ENCODE measurements at regions not wholly inside any gene's neighbourhood (a gene's known extent, or its start where the extent isn't known, plus 50 kb on each side); places are given as distances from the start of the nearest gene placed in this dataset.
"Not testable (repeated sequence)": the region's sequence is repeated elsewhere in the genome, so short reads cannot be mapped to it uniquely, and the experiment has no call there.

DNA sequence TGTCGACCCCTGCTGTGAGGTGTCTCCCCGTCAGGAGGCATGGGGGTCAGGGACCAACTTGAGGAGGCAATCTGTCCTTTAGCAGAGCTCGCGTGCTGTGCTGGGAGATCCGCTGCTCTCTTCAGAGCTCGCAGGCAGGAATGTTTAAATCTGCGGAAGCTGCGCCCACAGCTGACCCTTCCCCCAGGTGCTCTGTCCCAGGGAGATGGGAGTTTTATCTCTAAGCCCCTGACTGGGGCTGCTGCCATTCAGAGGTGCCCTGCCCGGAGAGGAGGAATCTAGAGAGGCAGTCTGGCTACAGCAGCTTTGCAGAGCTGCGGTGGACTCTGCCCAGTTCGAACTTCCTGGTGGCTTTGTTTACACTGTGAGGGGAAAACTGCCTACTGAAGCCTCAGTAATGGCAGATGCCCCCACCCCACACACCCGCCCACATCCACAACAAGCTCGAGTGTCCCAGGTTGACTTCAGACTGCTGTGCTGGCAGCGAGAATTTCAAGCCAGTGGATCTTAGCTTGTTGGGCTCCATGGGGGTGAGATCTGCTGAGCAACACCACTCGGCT is 133.1 kb downstream of the CENPC start:
- not testable (repeated sequence) for H3K27ac Mint-ChIP-seq; H3K4me3 Mint-ChIP-seq; H3K36me3 Mint-ChIP-seq; H3K27me3 Mint-ChIP-seq; H3K4me1 Mint-ChIP-seq (ENCODE audit: unreplicated experiment); H3K9me3 Mint-ChIP-seq; DNase-seq (ENCODE audit: extremely low spot score, unreplicated experiment)

DNA sequence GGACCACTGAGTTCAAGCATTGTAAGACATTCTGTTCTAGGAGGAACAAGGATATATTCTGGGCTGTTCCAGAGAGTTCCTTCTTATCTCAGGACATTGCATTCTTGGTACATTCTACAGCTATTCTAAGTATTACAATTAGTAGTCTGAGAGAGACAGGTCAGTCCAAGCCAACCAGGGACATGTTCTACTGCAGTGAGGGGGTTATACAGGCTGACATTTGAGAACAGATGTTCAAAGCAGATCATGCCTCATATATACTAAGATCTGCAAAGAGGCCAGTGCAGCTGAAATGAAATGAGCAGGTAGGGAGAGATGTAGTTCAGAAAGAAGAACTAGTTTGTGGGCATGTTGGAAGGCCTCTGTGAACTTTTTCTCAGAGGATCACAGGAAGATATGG is 142.0 kb downstream of the CENPC start:
- TF ChIP-seq, protein P1, sequence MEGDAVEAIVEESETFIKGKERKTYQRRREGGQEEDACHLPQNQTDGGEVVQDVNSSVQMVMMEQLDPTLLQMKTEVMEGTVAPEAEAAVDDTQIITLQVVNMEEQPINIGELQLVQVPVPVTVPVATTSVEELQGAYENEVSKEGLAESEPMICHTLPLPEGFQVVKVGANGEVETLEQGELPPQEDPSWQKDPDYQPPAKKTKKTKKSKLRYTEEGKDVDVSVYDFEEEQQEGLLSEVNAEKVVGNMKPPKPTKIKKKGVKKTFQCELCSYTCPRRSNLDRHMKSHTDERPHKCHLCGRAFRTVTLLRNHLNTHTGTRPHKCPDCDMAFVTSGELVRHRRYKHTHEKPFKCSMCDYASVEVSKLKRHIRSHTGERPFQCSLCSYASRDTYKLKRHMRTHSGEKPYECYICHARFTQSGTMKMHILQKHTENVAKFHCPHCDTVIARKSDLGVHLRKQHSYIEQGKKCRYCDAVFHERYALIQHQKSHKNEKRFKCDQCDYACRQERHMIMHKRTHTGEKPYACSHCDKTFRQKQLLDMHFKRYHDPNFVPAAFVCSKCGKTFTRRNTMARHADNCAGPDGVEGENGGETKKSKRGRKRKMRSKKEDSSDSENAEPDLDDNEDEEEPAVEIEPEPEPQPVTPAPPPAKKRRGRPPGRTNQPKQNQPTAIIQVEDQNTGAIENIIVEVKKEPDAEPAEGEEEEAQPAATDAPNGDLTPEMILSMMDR (conservative IDR thresholded peaks at IDR 0.05) = no peak
- no peak for DNase-seq (ENCODE audit: extremely low spot score, unreplicated experiment)
- Mint-ChIP-seq H3K36me3 (no peaks in the 10 kb centered on the region), H3K27me3 (no peaks in the 10 kb centered on the region), H3K27ac (no peak overlapping the region), H3K4me3 (no peak overlapping the region), H3K9me3 (peaks cover 6% of the 10 kb centered on the region), H3K4me1 (ENCODE audit: unreplicated experiment) (no peaks in the 10 kb centered on the region)

DNA sequence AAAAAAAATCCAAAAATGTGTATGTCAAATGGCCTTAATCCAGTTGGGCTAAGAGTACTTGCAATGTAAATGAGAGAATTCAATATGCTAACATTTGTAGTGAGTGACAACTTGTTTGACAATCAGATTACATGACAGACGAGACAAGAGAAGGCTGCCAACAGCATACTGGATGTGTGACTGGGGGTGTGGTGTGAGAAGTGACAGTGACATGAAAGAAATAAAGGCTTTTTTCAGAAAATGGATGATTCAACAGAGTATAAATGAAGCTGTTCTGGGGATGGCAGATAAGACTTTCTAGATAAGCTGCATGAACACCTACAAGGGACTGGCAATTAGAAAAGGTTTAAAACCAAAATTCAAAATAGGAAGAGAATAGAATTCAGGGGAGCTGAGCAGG is 143.4 kb downstream of the CENPC start:
- Mint-ChIP-seq H3K4me3 (no peak overlapping the region), H3K27ac (no peak overlapping the region), H3K27me3 (no peaks in the 10 kb centered on the region), H3K9me3 (peaks cover 10% of the 10 kb centered on the region), H3K4me1 (ENCODE audit: unreplicated experiment) (no peaks in the 10 kb centered on the region), H3K36me3 (no peaks in the 10 kb centered on the region)
- TF ChIP-seq, protein P1 (conservative IDR thresholded peaks at IDR 0.05) = no peak
- DNase-seq (ENCODE audit: extremely low spot score, unreplicated experiment) = no peak

DNA sequence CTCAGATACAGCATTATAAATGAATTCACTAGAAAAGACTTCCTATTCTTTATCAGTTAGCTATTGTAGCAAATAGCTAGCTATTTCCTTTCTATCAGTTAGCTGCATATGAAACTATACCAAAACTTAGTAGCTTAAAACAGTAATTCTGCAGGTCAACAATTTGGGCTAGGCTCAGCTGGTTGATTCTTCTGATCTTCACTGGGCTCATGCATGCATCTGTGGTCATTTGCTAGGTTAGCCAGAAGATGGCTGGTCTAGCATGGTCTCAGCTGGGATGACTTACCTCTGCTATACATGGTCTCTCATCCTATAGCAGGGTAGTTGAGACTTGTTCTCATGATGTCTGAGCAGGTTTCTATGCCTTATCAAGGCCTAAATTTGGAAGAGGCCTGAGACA is 147.4 kb downstream of the CENPC start:
- DNase-seq (ENCODE audit: extremely low spot score, unreplicated experiment) = no peak
- Mint-ChIP-seq H3K27ac (no peak overlapping the region), H3K4me3 (no peak overlapping the region), H3K27me3 (no peaks in the 10 kb centered on the region), H3K36me3 (no peaks in the 10 kb centered on the region), H3K9me3 (peaks cover 4% of the 10 kb centered on the region), H3K4me1 (ENCODE audit: unreplicated experiment) (no peaks in the 10 kb centered on the region)
- TF ChIP-seq, protein P1 (conservative IDR thresholded peaks at IDR 0.05) = no peak

DNA sequence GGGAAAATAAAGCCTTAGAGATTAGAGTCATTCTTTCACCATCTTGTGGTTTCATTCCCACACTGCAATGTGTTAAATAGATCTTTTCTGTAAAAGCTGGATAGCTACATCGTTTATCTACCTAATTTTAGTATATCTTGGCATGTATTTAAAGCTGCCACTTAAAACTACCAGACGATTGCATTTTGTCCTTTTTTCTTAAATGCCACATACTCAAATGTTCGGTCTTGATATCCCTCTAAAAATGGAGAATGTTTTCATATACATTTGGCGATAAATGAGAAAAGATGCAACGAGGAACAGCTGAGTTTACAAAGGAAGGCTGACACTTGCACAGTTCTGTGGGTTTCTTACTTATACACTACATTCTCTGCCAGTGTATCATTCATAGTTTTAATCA is 148.3 kb downstream of the CENPC start:
- H3K9me3 Mint-ChIP-seq = peaks cover 4% of the 10 kb centered on the region
- H3K27ac Mint-ChIP-seq = no peak overlapping the region
- H3K27me3 Mint-ChIP-seq = no peaks in the 10 kb centered on the region
- H3K4me1 Mint-ChIP-seq (ENCODE audit: unreplicated experiment) = no peaks in the 10 kb centered on the region
- no peaks in the 10 kb centered on the region for H3K36me3 Mint-ChIP-seq
- DNase-seq (ENCODE audit: extremely low spot score, unreplicated experiment) = no peak
- TF ChIP-seq, protein P1 (conservative IDR thresholded peaks at IDR 0.05) = no peak
- H3K4me3 Mint-ChIP-seq = no peak overlapping the region

DNA sequence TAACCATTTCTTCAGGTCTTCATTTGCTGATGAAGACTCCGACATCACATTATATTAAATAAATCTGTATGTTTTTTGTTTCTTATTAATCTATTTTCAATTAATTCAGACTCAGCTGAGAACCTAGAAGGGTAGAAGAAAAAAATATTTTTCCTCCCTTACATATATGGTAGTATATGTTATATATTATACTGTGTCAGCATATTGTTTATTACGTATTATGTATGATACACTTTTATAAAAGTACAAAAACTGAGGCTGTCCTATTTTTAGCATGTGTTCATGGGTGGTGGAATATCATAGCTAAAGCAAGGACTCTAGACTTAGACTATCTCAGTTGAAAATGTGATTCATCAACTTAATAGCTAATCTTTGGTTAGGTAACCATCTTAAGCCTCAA is 149.3 kb downstream of the CENPC start:
- Mint-ChIP-seq H3K9me3 (peaks cover 4% of the 10 kb centered on the region), H3K27me3 (peaks cover 3% of the 10 kb centered on the region), H3K36me3 (no peaks in the 10 kb centered on the region), H3K4me3 (no peak overlapping the region), H3K27ac (no peak overlapping the region), H3K4me1 (ENCODE audit: unreplicated experiment) (no peaks in the 10 kb centered on the region)
- no peak for DNase-seq (ENCODE audit: extremely low spot score, unreplicated experiment)
- TF ChIP-seq, protein P1 (conservative IDR thresholded peaks at IDR 0.05) = no peak
